Heart right ventricle (tissue), 16 donors: ENCODE measurements at regions not wholly inside any gene's neighbourhood (a gene's known extent, or its start where the extent isn't known, plus 50 kb on each side); places are given as distances from the start of the nearest gene placed in this dataset.
"Not testable (repeated sequence)": the region's sequence is repeated elsewhere in the genome, so short reads cannot be mapped to it uniquely, and the experiment has no call there.

ENCODE experiments used
- ATAC-seq, 8 donors: fragments of 200-7000 bp; cut with Tn5 transposase; one replicate each; pipeline ENCODE4 v1.9.1; 2020; ENCODE audit warnings: mild to moderate bottlenecking in 8 of 8, moderate library complexity in 8 of 8, moderate number of reproducible peaks in 1 of 8
- DNase-seq, 2 donors: peaks; one replicate each; pipeline ENCODE4 v3.0.0-alpha.2; 2020
- H3K27ac ChIP-seq, 10 donors: fragments of 200-600 bp; sonication (generic) in 2 of 10; one replicate each; pipeline versions ENCODE4 v1.5.0 to v1.8.0; 2020 to 2022; ENCODE audit warnings: mild to moderate bottlenecking in 3 of 10
- H3K27me3 ChIP-seq, 7 donors: fragments of 200-600 bp; one replicate each; pipeline ENCODE4 v1.8.0; 2021 to 2022; ENCODE audit warnings: mild to moderate bottlenecking in 2 of 7
- H3K36me3 ChIP-seq, 9 donors: fragments of 200-600 bp; sonication (generic) in 1 of 9; one replicate each; pipeline versions ENCODE4 v1.5.0 to v1.8.0; 2020 to 2022; ENCODE audit warnings: mild to moderate bottlenecking in 2 of 9
- H3K4me1 ChIP-seq, 9 donors: fragments of 200-600 bp; sonication (generic) in 1 of 9; one replicate each; pipeline versions ENCODE4 v1.5.0 to v1.8.0; 2020 to 2022; ENCODE audit warnings: mild to moderate bottlenecking in 4 of 9
- H3K4me3 ChIP-seq, 10 donors: fragments of 200-600 bp; sonication (generic) in 2 of 10; one replicate each; pipeline versions ENCODE4 v1.5.0 to v1.8.0; 2020 to 2022; ENCODE audit warnings: mild to moderate bottlenecking in 7 of 10, moderate library complexity in 2 of 10
- H3K9me3 ChIP-seq, 11 donors: fragments of 200-600 bp in 10 of 11; sonication (generic) in 2 of 11; one replicate each; pipeline versions ENCODE4 v1.5.0 to v1.8.0; 2013 to 2022; ENCODE audit warnings: mild to moderate bottlenecking in 2 of 11, control low read depth in 1 of 11, moderate library complexity in 1 of 11
- WGBS, 2 donors: extraction: QIAGEN DNeasy Blood & Tissue Kit; methylation state at CpG; one replicate each; pipeline ENCODE4 v1.1.7; 2013; ENCODE audit warnings: inconsistent platforms in 1 of 2; 5-methylcytosine and 5-hydroxymethylcytosine counted together
- intact Hi-C, 10 donors: fragments of 100-400 bp; cut with DNase I; formaldehyde crosslinking; loops; one replicate each; pipeline versions ENCODE4 v1.11.1 to v1.14.2; 2022
- TF ChIP-seq, protein P1 (sequence below), 9 donors: fragments of 200-600 bp; sonication (generic) in 2 of 9; IDR thresholded peaks; one replicate each; pipeline versions ENCODE4 v1.5.0 to v1.8.0; 2021 to 2022; ENCODE audit warnings: antibody characterized with exemption in 9 of 9, mild to moderate bottlenecking in 5 of 9, moderate library complexity in 1 of 9
- donor health status: Arrhythmogenic right ventricular cardiomyopathy.
- donor health status: ischemic (EF 13 %, LVEDD 7.1; RV severe dilation, severe dysfunction).
- donor health status: healthy with polysubstance abuse.
- donor health status: DM: no; HTN: yes; CAD: no.
- donor health status: DM: no; HTN: no; CAD: no.
- donor health status: ischemic (EF 25% LVEDD 6.9; RV normal size, moderate dysfunction).
- donor health status: ischemic (EF 25% LVEDD 5.7; RV mildly dilated, moderate dysfunction).
- donor health status: healthy.
- donor health status: DM: yes; HTN: yes; CAD: no.
- donor health status: Ischemic cardiomyopathy.
- donor health status: ischemic (EF 35%, LVEDD 5.7; RV mildly dilated, moderate dysfunction).
- donor health status: nonischemic (EF 11% LVEDD 7.7; RV severe dilation, severe dysfunction).
- donor health status: DM: yes; HTN: yes; CAD: no.
- donor health status: PGD.
- donor health status: ischemic (EF 29% LVEDD 5.4; RV normal size, mild dysfunction).
- donor health status: nonischemic (EF 23%, LVEDD 6.1; RV moderate dilation, normal function).

DNA sequence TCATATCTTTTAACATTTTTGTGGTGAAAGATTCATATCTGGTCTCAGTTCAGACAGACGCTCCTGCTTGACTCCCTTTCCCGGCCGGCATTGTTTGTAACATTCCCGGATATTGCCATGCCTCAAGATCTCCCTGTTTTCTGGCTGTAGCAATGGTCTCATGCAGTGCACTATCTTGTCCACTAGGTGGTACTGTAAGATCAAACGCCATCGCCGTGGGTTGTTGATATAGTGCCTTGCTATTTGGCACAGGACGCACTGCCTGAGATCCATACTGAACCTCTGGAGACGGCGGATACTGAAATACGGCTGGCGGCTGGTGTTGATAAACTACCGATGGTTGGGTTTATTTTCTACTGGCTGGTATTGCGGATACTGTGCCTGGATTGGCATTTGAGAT, 218.6 kb downstream of the ADRA2C start:
- intact Hi-C loops = loop anchor here in 4 of 10 donors (2.0 to 10.0 kb wide), 3 partner anchors 120 to 123 kb away; no protein-coding TSS in a partner anchor
- not testable (repeated sequence) for H3K27ac ChIP-seq, DNase-seq, H3K4me3 ChIP-seq, H3K27me3 ChIP-seq, H3K4me1 ChIP-seq, ATAC-seq, H3K36me3 ChIP-seq, H3K9me3 ChIP-seq
- 1 to 2% methylated on average over 12 to 13 of the region's 14 CpGs for WGBS, 2 donors
- TF ChIP-seq, protein P1, sequence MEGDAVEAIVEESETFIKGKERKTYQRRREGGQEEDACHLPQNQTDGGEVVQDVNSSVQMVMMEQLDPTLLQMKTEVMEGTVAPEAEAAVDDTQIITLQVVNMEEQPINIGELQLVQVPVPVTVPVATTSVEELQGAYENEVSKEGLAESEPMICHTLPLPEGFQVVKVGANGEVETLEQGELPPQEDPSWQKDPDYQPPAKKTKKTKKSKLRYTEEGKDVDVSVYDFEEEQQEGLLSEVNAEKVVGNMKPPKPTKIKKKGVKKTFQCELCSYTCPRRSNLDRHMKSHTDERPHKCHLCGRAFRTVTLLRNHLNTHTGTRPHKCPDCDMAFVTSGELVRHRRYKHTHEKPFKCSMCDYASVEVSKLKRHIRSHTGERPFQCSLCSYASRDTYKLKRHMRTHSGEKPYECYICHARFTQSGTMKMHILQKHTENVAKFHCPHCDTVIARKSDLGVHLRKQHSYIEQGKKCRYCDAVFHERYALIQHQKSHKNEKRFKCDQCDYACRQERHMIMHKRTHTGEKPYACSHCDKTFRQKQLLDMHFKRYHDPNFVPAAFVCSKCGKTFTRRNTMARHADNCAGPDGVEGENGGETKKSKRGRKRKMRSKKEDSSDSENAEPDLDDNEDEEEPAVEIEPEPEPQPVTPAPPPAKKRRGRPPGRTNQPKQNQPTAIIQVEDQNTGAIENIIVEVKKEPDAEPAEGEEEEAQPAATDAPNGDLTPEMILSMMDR (IDR thresholded peaks at IDR 0.05) = peak; percentile 10 to 64 (median 31)

DNA sequence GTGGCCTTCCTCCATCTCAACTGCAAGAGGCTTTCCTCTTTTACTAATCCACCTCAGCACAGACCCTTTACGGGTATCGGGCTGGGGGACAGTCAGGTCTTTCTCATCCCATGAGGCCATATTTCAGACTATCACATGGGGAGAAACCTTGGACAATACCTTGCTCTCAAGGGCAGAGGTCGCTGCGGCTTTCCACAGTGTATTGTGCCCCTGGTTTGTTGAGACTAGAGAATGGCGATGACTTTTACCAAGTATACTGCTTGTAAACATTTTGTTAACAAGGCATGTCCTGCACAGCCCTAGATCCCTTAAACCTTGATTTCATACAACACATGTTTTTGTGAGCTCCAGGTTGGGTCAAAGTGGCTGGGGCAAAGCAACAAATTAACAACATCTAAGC, 220.2 kb downstream of the ADRA2C start:
- DNase-seq, H3K36me3 ChIP-seq, H3K4me3 ChIP-seq, H3K27me3 ChIP-seq, H3K9me3 ChIP-seq, ATAC-seq, H3K4me1 ChIP-seq, H3K27ac ChIP-seq: not testable (repeated sequence)
- 86 to 93% methylated on average over 4 to 5 of the region's 5 CpGs for WGBS, 2 donors
- intact Hi-C loops = loop anchor here in 3 of 10 donors (5.0 to 10.0 kb wide), 2 partner anchors 118 to 121 kb away; no protein-coding TSS in a partner anchor

DNA sequence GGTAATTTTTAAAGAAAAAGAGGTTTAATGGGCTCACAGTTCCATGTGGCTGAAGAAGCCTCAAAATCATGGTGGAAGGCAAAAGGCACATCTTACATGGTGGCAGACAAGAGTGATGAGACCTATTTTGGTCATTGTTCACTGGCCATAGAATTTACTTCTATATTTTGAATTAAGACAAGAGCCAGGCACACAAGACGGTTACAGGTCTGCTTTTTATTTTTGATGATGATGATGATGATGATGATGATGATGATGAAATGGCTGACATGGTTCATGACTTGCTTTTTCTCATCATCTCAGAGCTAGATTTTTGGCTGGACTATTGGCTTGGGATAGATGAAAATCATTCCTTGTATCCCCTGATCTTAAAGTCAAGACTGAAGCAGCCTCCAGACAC, 229.3 kb downstream of the OTOP1 start:
- H3K4me1 ChIP-seq, ATAC-seq, H3K36me3 ChIP-seq, H3K4me3 ChIP-seq, H3K9me3 ChIP-seq, H3K27ac ChIP-seq, H3K27me3 ChIP-seq, DNase-seq: not testable (repeated sequence)
- 89 to 92% methylated on average over 1 of the region's 1 CpG for WGBS, 2 donors
- intact Hi-C loops = loop anchor here in 1 of 10 donors (10.0 kb wide), 1 partner anchor 107 kb away; no protein-coding TSS in a partner anchor

DNA sequence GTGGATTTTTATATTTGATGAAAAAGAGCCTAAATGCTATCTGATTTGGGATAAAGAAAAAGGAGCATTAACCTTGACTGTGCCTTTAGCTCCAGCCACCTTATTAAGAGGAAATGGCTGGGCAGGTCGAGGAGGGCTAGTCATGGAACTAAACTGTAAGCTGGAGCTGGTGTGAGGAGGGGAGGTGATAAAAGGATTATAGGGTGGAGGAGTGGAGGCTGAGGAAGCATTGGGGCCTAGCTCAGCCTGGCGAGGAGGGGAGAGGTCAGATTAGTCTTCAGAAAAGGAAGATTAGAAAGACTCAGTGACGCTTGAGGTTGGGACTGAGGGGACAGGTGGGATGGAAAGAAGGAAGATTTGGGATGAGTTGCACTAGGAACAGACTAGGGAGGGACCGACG, 222.7 kb downstream of the OTOP1 start:
- H3K9me3 ChIP-seq, intact Hi-C loops, H3K27ac ChIP-seq, H3K4me3 ChIP-seq, DNase-seq, H3K4me1 ChIP-seq, H3K27me3 ChIP-seq, H3K36me3 ChIP-seq, ATAC-seq: not testable (repeated sequence)
- 57 to 60% methylated on average over 5 of the region's 5 CpGs for WGBS, 2 donors

DNA sequence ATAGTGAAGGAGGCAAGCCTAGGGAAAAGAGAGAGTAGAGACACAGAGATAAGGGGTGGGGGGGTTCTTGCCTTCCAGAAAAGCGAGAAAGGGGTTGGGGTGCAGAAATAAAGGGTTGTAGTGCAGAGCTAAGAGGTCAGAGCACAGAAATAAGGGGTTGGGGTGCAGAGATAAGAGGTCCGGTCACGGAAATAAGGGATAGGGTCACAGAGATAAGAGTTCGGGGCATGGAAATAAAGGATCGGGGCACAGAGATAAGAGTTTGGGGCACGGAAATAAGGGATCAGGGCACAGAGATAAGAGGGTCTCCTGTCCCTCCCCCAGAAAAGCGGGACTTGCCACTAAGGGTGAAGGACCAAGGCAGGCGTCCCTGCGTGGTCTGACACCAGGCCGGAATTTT, 222.0 kb downstream of the OTOP1 start:
- H3K4me1 ChIP-seq, H3K27ac ChIP-seq, H3K4me3 ChIP-seq, DNase-seq, H3K27me3 ChIP-seq, H3K36me3 ChIP-seq, H3K9me3 ChIP-seq, intact Hi-C loops, ATAC-seq: not testable (repeated sequence)
- 57% methylated on average over 10 of the region's 10 CpGs for WGBS, 2 donors

DNA sequence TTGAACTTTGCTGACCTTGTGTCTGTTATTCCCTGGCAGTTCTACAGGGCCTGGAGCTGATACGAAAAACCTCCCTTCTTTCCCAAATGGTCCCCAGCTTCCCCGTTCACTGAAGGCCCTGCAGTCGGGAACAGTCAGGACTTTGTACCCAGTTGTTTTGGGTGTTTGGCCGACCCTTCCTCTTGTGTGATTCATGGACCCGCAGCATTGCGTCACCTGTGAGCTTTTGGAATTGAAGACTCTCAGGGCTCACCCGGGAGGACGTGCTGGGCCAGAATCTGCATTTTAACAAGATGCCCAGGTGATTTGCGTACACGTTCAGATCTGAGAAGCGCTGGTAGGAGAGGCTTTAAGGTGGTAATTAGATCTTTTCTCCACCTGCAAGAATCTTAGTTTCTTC, 220.4 kb downstream of the OTOP1 start:
- H3K4me3 ChIP-seq, DNase-seq, H3K27me3 ChIP-seq, H3K27ac ChIP-seq, intact Hi-C loops, H3K36me3 ChIP-seq, ATAC-seq, H3K9me3 ChIP-seq, H3K4me1 ChIP-seq: not testable (repeated sequence)
- 70 to 71% methylated on average over 11 of the region's 11 CpGs for WGBS, 2 donors

DNA sequence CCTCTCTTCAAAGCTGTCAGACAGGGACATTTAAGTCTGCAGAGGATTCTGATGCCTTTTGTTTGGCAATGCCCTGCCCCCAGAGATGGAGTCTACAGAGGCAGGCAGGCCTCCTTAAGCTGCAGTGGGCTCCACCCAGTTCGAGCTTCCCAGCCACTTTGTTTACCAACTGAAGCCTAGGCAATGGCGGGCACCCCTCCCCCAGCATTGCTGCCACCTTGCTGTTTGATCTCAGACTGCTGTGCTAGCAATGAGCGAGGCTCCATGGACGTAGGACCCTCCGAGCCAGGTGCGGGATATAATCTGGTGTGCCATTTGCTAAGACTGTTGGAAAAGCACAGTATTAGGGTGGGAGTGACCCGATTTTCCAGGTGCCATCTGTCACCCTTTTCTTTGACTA, 207.7 kb downstream of the OTOP1 start:
- DNase-seq, H3K27me3 ChIP-seq, H3K4me3 ChIP-seq, H3K4me1 ChIP-seq, ATAC-seq, H3K27ac ChIP-seq, intact Hi-C loops, H3K36me3 ChIP-seq: not testable (repeated sequence)
- 67 to 72% methylated on average over 7 of the region's 7 CpGs for WGBS, 2 donors
- H3K9me3 ChIP-seq = peaks cover 0 to 26% (median 0%) of the 10 kb centered on the region in 11 donors

DNA sequence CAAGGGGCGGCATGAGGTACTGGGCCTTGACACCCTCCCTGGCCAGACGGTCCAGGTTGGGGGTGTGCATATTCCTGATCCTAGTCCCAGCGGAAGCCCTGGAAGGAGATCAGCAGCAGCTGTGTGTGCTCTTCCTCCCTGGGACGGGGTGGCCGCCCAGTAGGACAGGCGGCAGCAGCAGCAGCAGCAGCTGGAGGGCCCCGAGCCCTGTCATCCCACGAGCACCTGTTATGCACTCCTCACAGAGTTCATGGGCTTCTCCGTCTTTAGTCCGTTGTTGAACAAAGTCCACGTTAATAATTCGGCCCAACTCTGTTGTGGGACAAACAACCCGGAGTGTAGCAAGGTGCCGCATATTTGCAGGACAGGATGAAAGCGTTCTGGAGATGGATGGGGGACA, 205.6 kb downstream of the OTOP1 start:
- H3K27ac ChIP-seq, ATAC-seq, H3K27me3 ChIP-seq, H3K4me1 ChIP-seq, H3K36me3 ChIP-seq, H3K4me3 ChIP-seq, H3K9me3 ChIP-seq, intact Hi-C loops, DNase-seq: not testable (repeated sequence)
- WGBS, 2 donors = 60 to 70% methylated on average over 3 to 7 of the region's 15 CpGs

DNA sequence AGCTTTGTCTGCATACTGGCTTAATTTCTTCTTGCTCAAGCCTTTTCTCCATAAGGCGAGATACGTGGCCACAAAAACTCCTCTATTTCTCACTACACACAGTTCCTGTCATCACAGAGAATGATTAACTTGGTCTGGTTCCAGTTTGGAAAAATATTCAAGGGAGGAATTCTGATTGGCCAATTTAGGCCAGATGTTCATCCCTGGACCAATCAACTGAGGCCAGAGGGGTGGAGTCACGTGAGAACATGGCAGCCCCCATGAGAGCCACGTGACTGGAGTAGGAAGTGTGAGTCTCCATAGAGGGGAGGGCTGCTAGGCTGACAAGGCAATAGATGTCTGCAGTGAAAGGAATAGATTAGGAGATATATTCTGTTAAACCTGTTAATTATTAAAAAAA, 200.0 kb downstream of the OTOP1 start:
- H3K36me3 ChIP-seq, ATAC-seq, H3K4me3 ChIP-seq, H3K4me1 ChIP-seq, intact Hi-C loops, H3K27ac ChIP-seq, H3K9me3 ChIP-seq, DNase-seq: not testable (repeated sequence)
- peaks cover 0 to 13% (median 5%) of the 10 kb centered on the region in 7 donors for H3K27me3 ChIP-seq
- WGBS, 2 donors = 52 to 60% methylated on average over 4 of the region's 4 CpGs

DNA sequence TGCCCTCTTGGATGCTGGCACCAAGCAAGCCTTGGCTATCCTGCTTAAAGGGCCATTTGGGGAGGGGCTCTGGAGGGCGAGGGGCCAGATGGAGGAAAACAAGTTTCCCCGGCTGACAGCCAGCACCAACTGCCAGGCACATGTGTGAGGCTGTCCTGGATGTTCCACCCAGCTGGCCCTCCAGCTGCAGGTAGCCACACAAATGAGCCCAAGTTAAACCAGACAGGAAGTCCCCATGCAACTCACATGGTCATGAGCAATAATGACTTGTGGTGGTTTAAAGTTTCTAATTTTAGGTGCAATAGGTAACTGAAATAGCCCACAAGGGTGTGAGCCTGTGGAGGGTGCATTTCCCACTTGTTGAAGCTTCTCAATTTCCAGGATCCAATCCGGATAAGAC, 198.0 kb downstream of the OTOP1 start:
- H3K27ac ChIP-seq, H3K4me1 ChIP-seq, H3K9me3 ChIP-seq, DNase-seq, intact Hi-C loops, ATAC-seq, H3K36me3 ChIP-seq, H3K4me3 ChIP-seq: not testable (repeated sequence)
- peaks cover 0 to 15% (median 12%) of the 10 kb centered on the region in 7 donors for H3K27me3 ChIP-seq
- 84 to 85% methylated on average over 3 of the region's 3 CpGs for WGBS, 2 donors

DNA sequence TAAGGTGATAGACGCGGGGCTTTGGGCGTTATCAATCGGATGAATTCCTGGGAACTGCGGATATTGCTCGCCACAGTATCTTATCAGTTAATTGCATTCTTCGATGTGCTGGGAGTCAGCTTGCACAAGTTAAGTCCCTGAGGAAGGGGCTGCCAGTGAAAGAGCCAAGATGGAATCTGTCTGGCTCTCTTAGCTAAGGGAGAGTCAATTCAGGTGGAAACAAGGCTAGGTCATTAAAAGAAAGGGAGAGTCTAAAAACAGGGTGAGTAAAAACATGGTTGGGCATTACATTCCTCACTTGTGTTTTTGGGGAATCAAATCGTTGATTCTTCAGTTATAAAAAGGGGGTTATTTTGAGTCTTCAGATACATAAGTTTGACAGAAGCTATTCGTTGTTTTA, 196.2 kb downstream of the OTOP1 start:
- peaks cover 0 to 15% (median 12%) of the 10 kb centered on the region in 7 donors for H3K27me3 ChIP-seq
- DNase-seq, intact Hi-C loops, H3K27ac ChIP-seq, H3K36me3 ChIP-seq, ATAC-seq, H3K9me3 ChIP-seq, H3K4me3 ChIP-seq, H3K4me1 ChIP-seq: not testable (repeated sequence)
- WGBS, 2 donors = 22 to 28% methylated on average over 9 of the region's 9 CpGs
